Astrocyte (in vitro differentiated cells and primary cell): ENCODE measurements at regions not wholly inside any gene's neighbourhood (a gene's known extent, or its start where the extent isn't known, plus 50 kb on each side); places are given as distances from the start of the nearest gene placed in this dataset.

Source experiments
- DNase-seq: peaks from one replicate; pipeline ENCODE4 v3.0.0-alpha.2; 2010; ENCODE audit warnings: low read depth
- FAIRE-seq: peaks from 2 replicates; lab custom pipeline; 2011; peaks lifted over from hg19 to GRCh38; lab: Jason Lieb, UNC
- H2AFZ ChIP-seq: 2 replicates; pipeline ENCODE4 v1.6.0; 2012; ENCODE audit warnings: low read depth, low read length, inconsistent platforms
- H3K27ac ChIP-seq: 2 replicates; pipeline ENCODE4 v1.5.1; 2011; ENCODE audit warnings: low read depth, low read length, inconsistent platforms
- H3K27me3 ChIP-seq: 2 replicates; pipeline ENCODE4 v1.6.0; 2011; ENCODE audit warnings: low read length, inconsistent platforms; ENCODE audit not compliant: insufficient read depth
- H3K36me3 ChIP-seq: 2 replicates; pipeline ENCODE4 v1.5.1; 2011; ENCODE audit warnings: low read length, inconsistent platforms; ENCODE audit not compliant: insufficient read depth
- H3K4me1 ChIP-seq: 2 replicates; pipeline ENCODE4 v1.5.1; 2011; ENCODE audit warnings: low read length, inconsistent platforms; ENCODE audit not compliant: insufficient read depth
- H3K4me2 ChIP-seq: 2 replicates; pipeline ENCODE4 v1.6.0; 2012; ENCODE audit warnings: low read length, inconsistent platforms
- H3K4me3 ChIP-seq: 2 replicates; pipeline ENCODE4 v1.5.1; 2011; ENCODE audit warnings: low read depth, mild to moderate bottlenecking, low read length, inconsistent platforms; ENCODE audit not compliant: insufficient read depth
- H3K79me2 ChIP-seq: 2 replicates; pipeline ENCODE4 v1.6.0; 2012; ENCODE audit warnings: mild to moderate bottlenecking, low read length, inconsistent platforms; ENCODE audit not compliant: insufficient read depth
- H3K9ac ChIP-seq: 2 replicates; pipeline ENCODE4 v1.6.0; 2012; ENCODE audit warnings: mild to moderate bottlenecking, low read length, inconsistent platforms
- H3K9me3 ChIP-seq: 2 replicates; pipeline ENCODE4 v1.5.1; 2012; ENCODE audit warnings: low read depth, mild to moderate bottlenecking, low read length, inconsistent platforms; ENCODE audit not compliant: insufficient read depth
- H4K20me1 ChIP-seq: 2 replicates; pipeline ENCODE4 v1.6.0; 2012; ENCODE audit warnings: low read length, inconsistent platforms; ENCODE audit not compliant: insufficient read depth
- H3K27ac Mint-ChIP-seq: one replicate; pipeline ENCODE4 v1.8.0; 2021; ENCODE audit warnings: mild to moderate bottlenecking, mixed read lengths; ENCODE audit not compliant: unreplicated experiment
- H3K27me3 Mint-ChIP-seq: one replicate; pipeline ENCODE4 v1.8.0; 2021; ENCODE audit warnings: low read depth, mixed read lengths; ENCODE audit not compliant: unreplicated experiment
- H3K36me3 Mint-ChIP-seq: one replicate; pipeline ENCODE4 v1.8.0; 2021; ENCODE audit warnings: low read depth, mixed read lengths; ENCODE audit not compliant: unreplicated experiment
- H3K4me1 Mint-ChIP-seq: one replicate; pipeline ENCODE4 v1.8.0; 2021; ENCODE audit warnings: low read depth, mixed read lengths; ENCODE audit not compliant: unreplicated experiment
- H3K4me3 Mint-ChIP-seq: one replicate; pipeline ENCODE4 v1.8.0; 2021; ENCODE audit warnings: mild to moderate bottlenecking, moderate library complexity, mixed read lengths; ENCODE audit not compliant: unreplicated experiment
- H3K9me3 Mint-ChIP-seq: one replicate; pipeline ENCODE4 v1.8.0; 2021; ENCODE audit warnings: mild to moderate bottlenecking, mixed read lengths; ENCODE audit not compliant: unreplicated experiment
- EZH2 ChIP-seq: IDR thresholded peaks from 2 replicates; pipeline ENCODE4 v1.6.1; 2012; ENCODE audit warnings: mild to moderate bottlenecking, low read length, inconsistent platforms; ENCODE audit not compliant: insufficient read depth
- TF ChIP-seq, protein P1 (sequence below): IDR thresholded peaks from 2 replicates; pipeline ENCODE4 v1.5.1; 2011; ENCODE audit warnings: low read depth, mild to moderate bottlenecking, inconsistent platforms, low read length, moderate library complexity; ENCODE audit not compliant: insufficient read depth

DNA sequence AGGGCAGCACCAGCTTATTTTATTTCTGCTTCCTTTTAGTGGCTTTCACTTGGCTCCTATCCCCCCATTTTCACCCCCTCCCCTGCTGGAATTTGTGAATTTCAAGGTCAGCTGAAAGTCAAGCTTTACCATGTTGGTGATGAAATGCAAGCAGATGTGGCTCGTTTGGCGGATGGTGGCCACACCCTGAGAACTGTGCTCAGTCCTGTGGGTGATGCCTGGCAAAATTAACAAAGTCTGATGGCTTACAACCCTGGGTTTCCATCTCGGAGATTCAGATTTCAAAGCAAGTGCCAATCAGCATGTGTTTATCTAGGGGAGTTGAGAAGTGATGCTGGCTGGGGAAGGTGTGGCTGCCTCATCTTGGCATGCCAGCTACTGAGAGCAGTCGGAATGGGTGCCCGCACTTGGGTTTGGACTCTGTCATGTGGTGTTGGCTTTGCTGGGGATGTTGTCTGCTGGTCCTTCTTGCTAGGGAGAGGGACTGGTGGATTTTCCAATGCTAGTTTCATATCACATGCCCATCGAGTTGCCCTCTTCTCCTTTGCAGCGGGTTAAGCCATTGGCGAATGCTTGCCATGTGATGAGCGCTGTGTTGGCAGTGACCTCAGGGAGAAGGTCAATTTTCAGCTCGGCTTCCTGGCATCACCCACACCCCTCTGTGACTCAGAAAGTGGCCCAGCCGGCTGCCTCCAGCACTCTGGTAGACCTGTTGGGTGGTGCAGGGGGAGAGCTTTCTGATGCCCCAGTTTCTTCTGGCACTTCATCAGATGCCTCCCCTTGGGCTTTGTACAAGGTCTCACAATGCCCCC, 77.0 kb upstream of the PITX1 start:
- peaks cover 25% of the 10 kb centered on the region for H3K27me3 ChIP-seq
- no peaks in the 10 kb centered on the region for H4K20me1 ChIP-seq
- H2AFZ ChIP-seq, result no peak overlapping the region
- no peaks in the 10 kb centered on the region for H3K36me3 ChIP-seq
- peaks cover 68% of the 10 kb centered on the region for H3K27me3 Mint-ChIP-seq
- H3K9ac ChIP-seq, result no peak overlapping the region
- FAIRE-seq (no peak), DNase-seq (no peak)
- H3K9me3 Mint-ChIP-seq, result no peaks in the 10 kb centered on the region
- no peak overlapping the region for H3K4me3 ChIP-seq
- H3K4me3 Mint-ChIP-seq, result no peak overlapping the region
- no peaks in the 10 kb centered on the region for H3K36me3 Mint-ChIP-seq
- TF ChIP-seq, protein P1, sequence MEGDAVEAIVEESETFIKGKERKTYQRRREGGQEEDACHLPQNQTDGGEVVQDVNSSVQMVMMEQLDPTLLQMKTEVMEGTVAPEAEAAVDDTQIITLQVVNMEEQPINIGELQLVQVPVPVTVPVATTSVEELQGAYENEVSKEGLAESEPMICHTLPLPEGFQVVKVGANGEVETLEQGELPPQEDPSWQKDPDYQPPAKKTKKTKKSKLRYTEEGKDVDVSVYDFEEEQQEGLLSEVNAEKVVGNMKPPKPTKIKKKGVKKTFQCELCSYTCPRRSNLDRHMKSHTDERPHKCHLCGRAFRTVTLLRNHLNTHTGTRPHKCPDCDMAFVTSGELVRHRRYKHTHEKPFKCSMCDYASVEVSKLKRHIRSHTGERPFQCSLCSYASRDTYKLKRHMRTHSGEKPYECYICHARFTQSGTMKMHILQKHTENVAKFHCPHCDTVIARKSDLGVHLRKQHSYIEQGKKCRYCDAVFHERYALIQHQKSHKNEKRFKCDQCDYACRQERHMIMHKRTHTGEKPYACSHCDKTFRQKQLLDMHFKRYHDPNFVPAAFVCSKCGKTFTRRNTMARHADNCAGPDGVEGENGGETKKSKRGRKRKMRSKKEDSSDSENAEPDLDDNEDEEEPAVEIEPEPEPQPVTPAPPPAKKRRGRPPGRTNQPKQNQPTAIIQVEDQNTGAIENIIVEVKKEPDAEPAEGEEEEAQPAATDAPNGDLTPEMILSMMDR, result no peak
- no peak for TF ChIP-seq EZH2
- H3K27ac Mint-ChIP-seq, result no peak overlapping the region
- H3K4me1 Mint-ChIP-seq, result peaks cover 3% of the 10 kb centered on the region
- no peak overlapping the region for H3K27ac ChIP-seq
- H3K9me3 ChIP-seq, result no peaks in the 10 kb centered on the region
- no peak overlapping the region for H3K4me2 ChIP-seq
- H3K79me2 ChIP-seq, result no peaks in the 10 kb centered on the region
- H3K4me1 ChIP-seq, result no peaks in the 10 kb centered on the region

DNA sequence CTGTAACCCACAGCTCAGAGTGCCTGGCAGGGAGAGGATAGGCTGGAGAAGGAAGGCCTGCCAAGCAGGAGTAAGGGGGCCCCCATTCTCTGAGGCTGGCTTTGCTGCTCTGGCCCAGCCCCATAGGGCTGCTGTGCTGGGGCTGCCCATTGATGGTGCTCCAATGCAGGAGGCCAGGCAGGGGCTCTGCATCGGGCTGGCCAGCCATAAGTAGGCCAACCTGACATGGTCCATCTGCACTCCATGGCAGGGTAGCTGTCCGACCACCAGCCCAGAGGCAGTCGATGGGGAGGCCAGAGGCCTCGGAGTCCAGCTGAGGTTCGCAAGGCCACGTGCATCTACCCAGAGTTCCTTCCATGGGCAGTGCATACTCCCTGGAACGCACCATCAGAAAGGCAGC, 75.0 kb upstream of the PITX1 start:
- Histone ChIP-seq H3K36me3 (no peaks in the 10 kb centered on the region), H3K27ac (no peak overlapping the region), H3K4me2 (no peak overlapping the region), H3K27me3 (peaks cover 16% of the 10 kb centered on the region), H2AFZ (no peak overlapping the region), H4K20me1 (no peaks in the 10 kb centered on the region), H3K4me3 (no peak overlapping the region), H3K4me1 (no peaks in the 10 kb centered on the region), H3K9me3 (no peaks in the 10 kb centered on the region), H3K9ac (no peak overlapping the region), H3K79me2 (no peaks in the 10 kb centered on the region)
- no peak overlapping the region for H3K4me3 Mint-ChIP-seq
- H3K27ac Mint-ChIP-seq, result no peak overlapping the region
- H3K4me1 Mint-ChIP-seq, result peaks cover 3% of the 10 kb centered on the region
- no peak for TF ChIP-seq EZH2
- TF ChIP-seq, protein P1, result no peak
- FAIRE-seq (no peak), DNase-seq (no peak)
- peaks cover 66% of the 10 kb centered on the region for H3K27me3 Mint-ChIP-seq
- no peaks in the 10 kb centered on the region for H3K9me3 Mint-ChIP-seq
- no peaks in the 10 kb centered on the region for H3K36me3 Mint-ChIP-seq

DNA sequence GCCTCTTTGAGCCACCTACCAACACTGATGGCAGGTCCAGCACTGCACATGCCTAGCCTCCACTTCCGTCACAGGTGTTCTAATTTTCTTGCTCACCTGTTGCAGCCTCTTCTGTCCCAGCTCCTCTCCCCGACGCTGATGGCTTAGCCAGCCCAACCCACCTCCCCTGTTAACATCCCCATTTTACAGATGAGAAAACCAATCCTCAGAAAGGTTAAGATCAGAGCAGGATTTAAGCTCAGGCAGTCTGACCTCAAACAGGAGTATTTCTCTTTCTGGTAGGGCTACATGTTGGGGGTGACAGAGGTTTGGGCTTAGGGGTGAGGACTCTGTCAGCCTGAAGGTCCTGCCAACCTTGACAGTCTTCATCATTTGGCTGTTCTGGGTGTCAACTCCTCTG, 74.5 kb upstream of the PITX1 start:
- Mint-ChIP-seq H3K27me3 (peaks cover 65% of the 10 kb centered on the region), H3K36me3 (no peaks in the 10 kb centered on the region), H3K9me3 (no peaks in the 10 kb centered on the region), H3K4me1 (peaks cover 3% of the 10 kb centered on the region), H3K27ac (no peak overlapping the region), H3K4me3 (no peak overlapping the region)
- Histone ChIP-seq H3K4me1 (no peaks in the 10 kb centered on the region), H3K9ac (no peak overlapping the region), H3K4me3 (no peak overlapping the region), H4K20me1 (no peaks in the 10 kb centered on the region), H2AFZ (no peak overlapping the region), H3K4me2 (no peak overlapping the region), H3K36me3 (no peaks in the 10 kb centered on the region), H3K9me3 (no peaks in the 10 kb centered on the region), H3K27ac (no peak overlapping the region), H3K79me2 (no peaks in the 10 kb centered on the region), H3K27me3 (peaks cover 16% of the 10 kb centered on the region)
- DNase-seq, result no peak
- FAIRE-seq, result no peak
- TF ChIP-seq, protein P1, result no peak
- TF ChIP-seq EZH2, result no peak
